ENCODE measurements at regions not wholly inside any gene's neighbourhood (a gene's known extent, or its start where the extent isn't known, plus 50 kb on each side); places are given as distances from the start of the nearest gene placed in this dataset.

DNA sequence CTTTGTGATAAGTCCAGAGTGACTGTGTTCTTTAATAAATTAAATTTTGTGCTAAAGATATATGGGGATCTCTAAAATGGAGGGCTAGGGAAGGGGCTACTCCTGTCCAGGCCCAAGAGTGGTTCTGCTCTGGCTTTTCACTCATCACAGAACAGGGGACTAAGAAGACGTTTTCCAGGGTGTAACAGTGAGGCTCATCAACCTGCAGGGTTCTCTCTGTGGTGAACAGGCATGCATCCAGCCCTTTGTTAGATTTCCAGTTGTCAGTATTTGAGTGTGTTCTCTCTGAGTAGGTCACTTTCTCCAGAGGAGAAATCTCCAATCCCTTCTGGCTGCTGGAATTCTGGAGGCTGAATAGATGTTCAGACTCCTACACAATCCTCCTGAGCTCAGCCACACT is 408.9 kb downstream of the PLCL1 start:
- TF ChIP-seq, protein P1, sequence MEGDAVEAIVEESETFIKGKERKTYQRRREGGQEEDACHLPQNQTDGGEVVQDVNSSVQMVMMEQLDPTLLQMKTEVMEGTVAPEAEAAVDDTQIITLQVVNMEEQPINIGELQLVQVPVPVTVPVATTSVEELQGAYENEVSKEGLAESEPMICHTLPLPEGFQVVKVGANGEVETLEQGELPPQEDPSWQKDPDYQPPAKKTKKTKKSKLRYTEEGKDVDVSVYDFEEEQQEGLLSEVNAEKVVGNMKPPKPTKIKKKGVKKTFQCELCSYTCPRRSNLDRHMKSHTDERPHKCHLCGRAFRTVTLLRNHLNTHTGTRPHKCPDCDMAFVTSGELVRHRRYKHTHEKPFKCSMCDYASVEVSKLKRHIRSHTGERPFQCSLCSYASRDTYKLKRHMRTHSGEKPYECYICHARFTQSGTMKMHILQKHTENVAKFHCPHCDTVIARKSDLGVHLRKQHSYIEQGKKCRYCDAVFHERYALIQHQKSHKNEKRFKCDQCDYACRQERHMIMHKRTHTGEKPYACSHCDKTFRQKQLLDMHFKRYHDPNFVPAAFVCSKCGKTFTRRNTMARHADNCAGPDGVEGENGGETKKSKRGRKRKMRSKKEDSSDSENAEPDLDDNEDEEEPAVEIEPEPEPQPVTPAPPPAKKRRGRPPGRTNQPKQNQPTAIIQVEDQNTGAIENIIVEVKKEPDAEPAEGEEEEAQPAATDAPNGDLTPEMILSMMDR (IDR thresholded peaks at IDR 0.05; ENCODE audit: low read depth, low read length), result no peak
- TF ChIP-seq EZH2phosphoT487 (IDR thresholded peaks at IDR 0.05; ENCODE audit: low read depth), result no peak
- Histone ChIP-seq H3K27ac (ENCODE audit: low read length) (no peak overlapping the region), H4K20me1 (ENCODE audit: insufficient read depth, low read length) (no peaks in the 10 kb centered on the region), H3K9me3 (ENCODE audit: insufficient read depth, low read length) (no peaks in the 10 kb centered on the region), H3K4me3 (ENCODE audit: low read length) (no peak overlapping the region), H2AFZ (ENCODE audit: low read depth, low read length) (no peak overlapping the region), H3K9ac (ENCODE audit: low read length) (no peak overlapping the region), H3K36me3 (replicated peaks; ENCODE audit: low read depth, low read length) (no peaks in the 10 kb centered on the region), H3K27me3 (ENCODE audit: low read depth, low read length) (no peaks in the 10 kb centered on the region), H3K4me2 (ENCODE audit: low read length) (no peak overlapping the region), H3K4me1 (ENCODE audit: low read length) (no peaks in the 10 kb centered on the region), H3K79me2 (ENCODE audit: low read length) (no peaks in the 10 kb centered on the region)

DNA sequence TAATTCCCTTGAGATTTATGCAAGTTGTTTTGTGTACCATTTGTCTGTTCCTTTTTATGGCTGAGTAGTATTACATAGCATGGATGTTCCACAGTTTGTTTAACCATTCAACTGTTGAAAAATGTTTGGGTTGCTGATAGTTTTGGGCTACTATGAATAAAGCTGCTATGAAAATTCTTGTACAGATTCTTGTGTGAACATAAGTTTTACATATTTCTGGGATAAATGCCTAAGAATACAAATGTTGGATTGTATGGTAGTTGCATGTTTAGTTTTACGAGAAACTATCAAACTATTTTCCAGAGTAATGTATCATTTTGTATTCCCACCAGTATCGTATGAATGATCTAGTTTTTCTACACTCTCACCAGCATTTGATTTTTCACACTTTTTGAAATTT is 407.3 kb downstream of the PLCL1 start:
- H3K4me2 ChIP-seq (ENCODE audit: low read length), result no peak overlapping the region
- no peaks in the 10 kb centered on the region for H3K9me3 ChIP-seq (ENCODE audit: insufficient read depth, low read length)
- no peak overlapping the region for H2AFZ ChIP-seq (ENCODE audit: low read depth, low read length)
- H4K20me1 ChIP-seq (ENCODE audit: insufficient read depth, low read length), result no peaks in the 10 kb centered on the region
- H3K4me1 ChIP-seq (ENCODE audit: low read length), result no peaks in the 10 kb centered on the region
- H3K4me3 ChIP-seq (ENCODE audit: low read length), result no peak overlapping the region
- TF ChIP-seq EZH2phosphoT487 (IDR thresholded peaks at IDR 0.05; ENCODE audit: low read depth), result no peak
- TF ChIP-seq, protein P1 (IDR thresholded peaks at IDR 0.05; ENCODE audit: low read depth, low read length), result no peak
- no peaks in the 10 kb centered on the region for H3K79me2 ChIP-seq (ENCODE audit: low read length)
- no peaks in the 10 kb centered on the region for H3K27me3 ChIP-seq (ENCODE audit: low read depth, low read length)
- H3K27ac ChIP-seq (ENCODE audit: low read length), result no peak overlapping the region
- no peak overlapping the region for H3K9ac ChIP-seq (ENCODE audit: low read length)
- no peaks in the 10 kb centered on the region for H3K36me3 ChIP-seq (replicated peaks; ENCODE audit: low read depth, low read length)

DNA sequence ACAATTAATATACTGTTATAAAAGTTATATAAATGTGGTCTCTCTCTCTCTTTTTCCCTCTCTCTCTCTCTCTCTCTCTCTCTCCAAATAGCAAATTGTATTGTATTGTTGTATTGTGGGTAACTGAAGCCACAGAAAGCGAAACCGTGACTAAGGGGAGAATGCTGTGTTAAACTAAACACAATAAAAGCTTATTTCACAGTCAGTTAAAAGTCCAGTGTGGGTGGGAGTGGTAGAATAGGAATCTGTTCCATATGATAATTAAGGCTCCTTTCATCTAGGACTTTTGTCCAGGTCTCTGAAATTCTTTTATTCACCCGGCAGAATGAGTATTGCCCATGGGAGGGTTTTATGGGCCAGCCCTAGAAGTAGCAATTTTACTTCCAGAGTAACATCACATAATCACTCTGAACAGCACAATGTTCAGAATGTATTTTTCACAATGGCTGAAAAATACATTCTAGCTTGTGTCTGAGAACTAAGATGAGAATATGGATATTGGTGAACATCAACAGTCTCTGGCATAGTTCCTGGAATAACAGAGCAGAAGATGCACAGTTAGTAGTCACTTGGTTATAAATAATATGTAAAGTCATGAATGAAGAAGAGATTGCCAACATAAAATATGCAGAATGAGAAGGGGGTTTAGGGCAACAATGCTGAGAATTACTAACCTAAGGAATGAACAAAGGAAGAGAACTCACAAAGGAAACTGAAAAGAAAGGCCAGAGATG is 399.1 kb downstream of the PLCL1 start:
- Histone ChIP-seq H3K4me2 (ENCODE audit: low read length) (no peak overlapping the region), H3K4me1 (ENCODE audit: low read length) (no peaks in the 10 kb centered on the region), H3K36me3 (replicated peaks; ENCODE audit: low read depth, low read length) (no peaks in the 10 kb centered on the region), H3K4me3 (ENCODE audit: low read length) (no peak overlapping the region), H3K27me3 (ENCODE audit: low read depth, low read length) (no peaks in the 10 kb centered on the region), H3K27ac (ENCODE audit: low read length) (no peak overlapping the region), H3K9me3 (ENCODE audit: insufficient read depth, low read length) (no peaks in the 10 kb centered on the region), H3K79me2 (ENCODE audit: low read length) (no peaks in the 10 kb centered on the region), H3K9ac (ENCODE audit: low read length) (no peak overlapping the region), H4K20me1 (ENCODE audit: insufficient read depth, low read length) (no peaks in the 10 kb centered on the region), H2AFZ (ENCODE audit: low read depth, low read length) (no peak overlapping the region)
- TF ChIP-seq, protein P1 (IDR thresholded peaks at IDR 0.05; ENCODE audit: low read depth, low read length), result no peak
- no peak for TF ChIP-seq EZH2phosphoT487 (IDR thresholded peaks at IDR 0.05; ENCODE audit: low read depth)

Data from OCI-LY3 (cell line).